GM19397 (cell line): ENCODE measurements at regions not wholly inside any gene's neighbourhood (a gene's known extent, or its start where the extent isn't known, plus 50 kb on each side); places are given as distances from the start of the nearest gene placed in this dataset.

ENCODE experiments used
- ATAC-seq: cut with Tn5 transposase; IDR thresholded peaks from one replicate; pipeline ENCODE4 v1.9.1; 2021; ENCODE audit warnings: mild to moderate bottlenecking, moderate library complexity; ENCODE audit not compliant: unreplicated experiment

GRCh38 chr3:144129536-144130214, 158.1 kb downstream of the DIPK2A start:
- ATAC-seq = no peak

GRCh38 chr3:144141074-144141473, 169.5 kb downstream of the DIPK2A start:
- no peak for ATAC-seq

- ATAC-seq = no peak
Observed at GRCh38 chr3:144141496-144141895, 169.9 kb downstream of the DIPK2A start.

- no peak for ATAC-seq
Observed at GRCh38 chr3:144142151-144142840, 170.7 kb downstream of the DIPK2A start.

- no peak for ATAC-seq
Observed at GRCh38 chr3:144148356-144148755, 176.7 kb downstream of the DIPK2A start.

GRCh38 chr3:144151983-144152382, 180.4 kb downstream of the DIPK2A start:
- no peak for ATAC-seq

GRCh38 chr3:144160627-144161026, 189.0 kb downstream of the DIPK2A start:
- no peak for ATAC-seq

GRCh38 chr3:144162042-144162441, 190.4 kb downstream of the DIPK2A start:
- no peak for ATAC-seq

GRCh38 chr3:144164352-144164751, 192.7 kb downstream of the DIPK2A start:
- ATAC-seq = no peak

- no peak for ATAC-seq
Observed at GRCh38 chr3:144165482-144165881, 193.9 kb downstream of the DIPK2A start.

- ATAC-seq = no peak
Observed at GRCh38 chr3:144167634-144168033, 196.0 kb downstream of the DIPK2A start.

- ATAC-seq = no peak
Observed at GRCh38 chr3:144173491-144173890, 201.9 kb downstream of the DIPK2A start.

- no peak for ATAC-seq
Observed at GRCh38 chr3:144175644-144176425, 204.2 kb downstream of the DIPK2A start.

GRCh38 chr3:144177649-144178048, 206.0 kb downstream of the DIPK2A start:
- no peak for ATAC-seq

- ATAC-seq = no peak
Observed at GRCh38 chr3:144178607-144179006, 207.0 kb downstream of the DIPK2A start.

- ATAC-seq = no peak
Observed at GRCh38 chr3:144181062-144181461, 209.4 kb downstream of the DIPK2A start.

- ATAC-seq = no peak
Observed at GRCh38 chr3:144182501-144182900, 210.9 kb downstream of the DIPK2A start.

GRCh38 chr3:144185276-144185675, 213.7 kb downstream of the DIPK2A start:
- no peak for ATAC-seq

GRCh38 chr3:144187531-144188210, 216.0 kb downstream of the DIPK2A start:
- ATAC-seq = no peak

GRCh38 chr3:144189044-144189443, 217.4 kb downstream of the DIPK2A start:
- ATAC-seq = no peak

GRCh38 chr3:144197116-144197515, 225.5 kb downstream of the DIPK2A start:
- no peak for ATAC-seq
